A673 (cell line): ENCODE measurements at regions not wholly inside any gene's neighbourhood (a gene's known extent, or its start where the extent isn't known, plus 50 kb on each side); places are given as distances from the start of the nearest gene placed in this dataset.

Source experiments
- BruUV-seq: library from RNA; stranded (reverse); fragments of 400-500 nt; replicated peaks from 2 replicates; lab custom pipeline; 2021; lab: Mats Ljungman, UMichigan
- CTCF ChIA-PET: fragments of 300-600 bp; sonication (Branson Sonifier 250); formaldehyde crosslinking; loops from one replicate; lab custom pipeline; 2022; ENCODE audit warnings: antibody characterized with exemption; lab: Charles Lee
- POLR2A ChIA-PET: fragments of 300-600 bp; sonication (Branson Sonifier 250); formaldehyde crosslinking; loops from one replicate; lab custom pipeline; 2022; ENCODE audit warnings: antibody characterized with exemption; ENCODE audit not compliant: low non-redundant PET; lab: Charles Lee
- DNase-seq: peaks from one replicate; pipeline ENCODE4 v3.0.0-alpha.2; 2015; ENCODE audit warnings: low spot score
- H3K27ac ChIP-seq: fragments of 200-600 bp; sonication (generic); 2 replicates; pipeline ENCODE4 v1.5.1; 2016; ENCODE audit warnings: mixed run types, low read depth, mild to moderate bottlenecking, mixed read lengths, antibody characterized with exemption, low read length; ENCODE audit not compliant: poor library complexity, severe bottlenecking
- H3K27me3 ChIP-seq: fragments of 200-600 bp; sonication (generic); replicated peaks from 2 replicates; pipeline ENCODE4 v1.6.1; 2017; ENCODE audit warnings: mixed run types, low read depth, mild to moderate bottlenecking, mixed read lengths, antibody characterized with exemption, low read length; ENCODE audit not compliant: insufficient read depth, poor library complexity
- H3K36me3 ChIP-seq: fragments of 200-600 bp; sonication (generic); 2 replicates; pipeline ENCODE4 v1.6.1; 2016; ENCODE audit warnings: mixed run types, mild to moderate bottlenecking, mixed read lengths, antibody characterized with exemption, low read length; ENCODE audit not compliant: insufficient read depth, poor library complexity, severe bottlenecking
- H3K4me1 ChIP-seq: fragments of 200-600 bp; sonication (generic); 2 replicates; pipeline ENCODE4 v1.6.1; 2017; ENCODE audit warnings: mixed run types, mild to moderate bottlenecking, mixed read lengths, antibody characterized with exemption, low read length; ENCODE audit not compliant: insufficient read depth, poor library complexity, severe bottlenecking
- H3K4me3 ChIP-seq: fragments of 200-600 bp; sonication (generic); 2 replicates; pipeline ENCODE4 v1.5.1; 2016; ENCODE audit warnings: low read depth, mixed run types, mild to moderate bottlenecking, mixed read lengths, low read length; ENCODE audit not compliant: poor library complexity, severe bottlenecking
- H3K9me3 ChIP-seq: fragments of 200-600 bp; sonication (generic); 2 replicates; pipeline ENCODE4 v1.6.1; 2016; ENCODE audit warnings: mixed run types, low read depth, mild to moderate bottlenecking, mixed read lengths, antibody characterized with exemption, low read length; ENCODE audit not compliant: poor library complexity, severe bottlenecking
- EZH2 ChIP-seq: fragments of 200-600 bp; sonication (generic); IDR thresholded peaks from 2 replicates; pipeline ENCODE4 v1.6.1; 2017; ENCODE audit warnings: borderline replicate concordance, low read depth, mild to moderate bottlenecking, mixed read lengths, antibody characterized with exemption, low read length; ENCODE audit not compliant: poor library complexity, severe bottlenecking
- intact Hi-C: fragments of 100-400 bp; cut with micrococcal nuclease; formaldehyde crosslinking; loops from one replicate; pipeline ENCODE4 v1.10.0; 2022; ENCODE audit not compliant: unreplicated experiment
- TF ChIP-seq, protein P1 (sequence below): fragments of 300-800, 200-600 bp; sonication (generic); conservative IDR thresholded peaks from 2 replicates; pipeline ENCODE4 v1.5.1; 2017; ENCODE audit warnings: low read depth, mild to moderate bottlenecking, antibody characterized with exemption, low read length, moderate library complexity, mixed read lengths

DNA sequence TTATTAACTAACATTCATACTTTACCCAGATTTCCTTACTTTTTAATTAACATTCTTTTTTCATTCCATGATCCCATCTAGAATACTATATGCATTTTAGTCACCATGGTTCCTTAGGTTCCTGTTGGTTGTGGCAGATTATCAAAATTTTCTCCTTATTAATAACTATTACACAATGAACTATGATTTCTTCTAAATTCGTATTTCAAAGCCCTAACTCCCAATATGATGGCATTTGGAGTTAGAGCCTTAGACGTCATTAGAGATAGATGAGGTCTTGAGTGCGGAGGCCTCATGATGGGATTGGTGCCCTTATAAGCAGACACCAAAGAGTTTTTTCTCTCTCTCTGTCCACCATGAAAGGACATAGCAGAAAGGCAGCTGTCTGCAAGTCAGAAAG, 485.4 kb downstream of the TLR4 start:
- Histone ChIP-seq H3K9me3 (no peaks in the 10 kb centered on the region), H3K4me1 (no peaks in the 10 kb centered on the region), H3K27ac (no peak overlapping the region), H3K27me3 (no peaks in the 10 kb centered on the region), H3K4me3 (no peak overlapping the region), H3K36me3 (no peaks in the 10 kb centered on the region)
- no TSS peak for BruUV-seq
- TF ChIP-seq, protein P1, sequence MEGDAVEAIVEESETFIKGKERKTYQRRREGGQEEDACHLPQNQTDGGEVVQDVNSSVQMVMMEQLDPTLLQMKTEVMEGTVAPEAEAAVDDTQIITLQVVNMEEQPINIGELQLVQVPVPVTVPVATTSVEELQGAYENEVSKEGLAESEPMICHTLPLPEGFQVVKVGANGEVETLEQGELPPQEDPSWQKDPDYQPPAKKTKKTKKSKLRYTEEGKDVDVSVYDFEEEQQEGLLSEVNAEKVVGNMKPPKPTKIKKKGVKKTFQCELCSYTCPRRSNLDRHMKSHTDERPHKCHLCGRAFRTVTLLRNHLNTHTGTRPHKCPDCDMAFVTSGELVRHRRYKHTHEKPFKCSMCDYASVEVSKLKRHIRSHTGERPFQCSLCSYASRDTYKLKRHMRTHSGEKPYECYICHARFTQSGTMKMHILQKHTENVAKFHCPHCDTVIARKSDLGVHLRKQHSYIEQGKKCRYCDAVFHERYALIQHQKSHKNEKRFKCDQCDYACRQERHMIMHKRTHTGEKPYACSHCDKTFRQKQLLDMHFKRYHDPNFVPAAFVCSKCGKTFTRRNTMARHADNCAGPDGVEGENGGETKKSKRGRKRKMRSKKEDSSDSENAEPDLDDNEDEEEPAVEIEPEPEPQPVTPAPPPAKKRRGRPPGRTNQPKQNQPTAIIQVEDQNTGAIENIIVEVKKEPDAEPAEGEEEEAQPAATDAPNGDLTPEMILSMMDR = no peak
- TF ChIP-seq EZH2 = no peak
- ChIA-PET POLR2A (no interaction called here), CTCF (no interaction called here)
- no peak for DNase-seq
- intact Hi-C loops = no loop called here

DNA sequence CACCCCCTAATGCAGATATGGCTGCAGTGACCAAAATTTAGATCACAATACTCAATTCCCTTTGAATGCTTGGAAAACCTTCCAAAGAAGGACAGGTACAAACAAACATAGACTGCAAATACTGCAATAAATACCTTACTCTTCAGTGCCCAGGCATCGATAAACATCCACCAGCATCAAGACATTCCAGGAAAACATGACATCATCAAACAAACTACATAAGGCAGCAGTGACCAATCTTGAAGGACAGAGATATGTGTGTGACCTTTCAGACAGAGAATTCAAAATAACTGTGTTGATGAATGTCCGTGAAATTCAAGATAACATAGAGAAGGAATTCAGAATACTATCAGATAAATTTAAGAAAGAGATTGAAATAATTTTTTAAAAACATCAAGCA, 488.6 kb downstream of the TLR4 start:
- Histone ChIP-seq H3K4me3 (no peak overlapping the region), H3K36me3 (no peaks in the 10 kb centered on the region), H3K4me1 (no peaks in the 10 kb centered on the region), H3K27me3 (no peaks in the 10 kb centered on the region), H3K27ac (no peak overlapping the region), H3K9me3 (peaks cover 5% of the 10 kb centered on the region)
- POLR2A ChIA-PET = no interaction called here
- TF ChIP-seq, protein P1 = no peak
- TF ChIP-seq EZH2 = no peak
- intact Hi-C loops = no loop called here
- BruUV-seq = no TSS peak
- CTCF ChIA-PET = no interaction called here
- no peak for DNase-seq

- intact Hi-C loops = no loop called here
- TF ChIP-seq, protein P1 = no peak
- TF ChIP-seq EZH2 = no peak
- Histone ChIP-seq H3K36me3 (no peaks in the 10 kb centered on the region), H3K9me3 (peaks cover 5% of the 10 kb centered on the region), H3K4me3 (no peak overlapping the region), H3K4me1 (no peaks in the 10 kb centered on the region), H3K27me3 (no peaks in the 10 kb centered on the region), H3K27ac (no peak overlapping the region)
- CTCF ChIA-PET = no interaction called here
- DNase-seq = no peak
- POLR2A ChIA-PET = no interaction called here
- no TSS peak for BruUV-seq
Observed at GRCh38 chr9:118209343-118209742, 505.1 kb downstream of the TLR4 start.
